CD4-positive, alpha-beta T cell treated with Interleukin-4 for 1 hour (primary cell): ENCODE measurements at regions not wholly inside any gene's neighbourhood (a gene's known extent, or its start where the extent isn't known, plus 50 kb on each side); places are given as distances from the start of the nearest gene placed in this dataset.

Experiments
- DNase-seq, 2 donors: peaks; one replicate each; pipeline ENCODE4 v3.0.0-alpha.2; 2020 to 2022

GRCh38 chr6:92589996-92590395, 829.4 kb downstream of the EPHA7 start:
- no peak for DNase-seq

- DNase-seq: no peak
Measured at GRCh38 chr6:92588148-92588547, 831.2 kb downstream of the EPHA7 start.

GRCh38 chr6:92587525-92587924, 831.8 kb downstream of the EPHA7 start:
- no peak for DNase-seq

- DNase-seq: no peak
Measured at GRCh38 chr6:92586236-92586977, 833.0 kb downstream of the EPHA7 start.

GRCh38 chr6:92582211-92582610, 837.1 kb downstream of the EPHA7 start:
- no peak for DNase-seq

- DNase-seq: no peak
Measured at GRCh38 chr6:92577077-92577719, 842.2 kb downstream of the EPHA7 start.

GRCh38 chr6:92568541-92568940, 850.8 kb downstream of the EPHA7 start:
- DNase-seq: no peak

- no peak for DNase-seq
Measured at GRCh38 chr6:92566632-92567031, 852.7 kb downstream of the EPHA7 start.

- no peak for DNase-seq
Measured at GRCh38 chr6:92564376-92564775, 855.0 kb downstream of the EPHA7 start.

- DNase-seq: no peak
Measured at GRCh38 chr6:92559611-92560010, 859.7 kb downstream of the EPHA7 start.

GRCh38 chr6:92559003-92559402, 860.4 kb downstream of the EPHA7 start:
- no peak for DNase-seq

GRCh38 chr6:92550501-92550900, 868.9 kb downstream of the EPHA7 start:
- DNase-seq: no peak

GRCh38 chr6:92545861-92546260, 873.5 kb downstream of the EPHA7 start:
- DNase-seq: no peak

- DNase-seq: no peak
Measured at GRCh38 chr6:92541448-92542060, 877.8 kb downstream of the EPHA7 start.

GRCh38 chr6:92538926-92539325, 880.4 kb downstream of the EPHA7 start:
- DNase-seq: no peak

- DNase-seq: no peak
Measured at GRCh38 chr6:92538275-92538674, 881.1 kb downstream of the EPHA7 start.

- DNase-seq: no peak
Measured at GRCh38 chr6:92534109-92534508, 885.2 kb downstream of the EPHA7 start.

GRCh38 chr6:92522589-92522988, 896.8 kb downstream of the EPHA7 start:
- no peak for DNase-seq

GRCh38 chr6:92521553-92521952, 897.8 kb downstream of the EPHA7 start:
- no peak for DNase-seq

GRCh38 chr6:92510137-92510536, 909.2 kb downstream of the EPHA7 start:
- DNase-seq: no peak

- no peak for DNase-seq
Measured at GRCh38 chr6:92507552-92507951, 911.8 kb downstream of the EPHA7 start.

GRCh38 chr6:92504509-92504908, 914.9 kb downstream of the EPHA7 start:
- no peak for DNase-seq

- no peak for DNase-seq
Measured at GRCh38 chr6:92497281-92497680, 922.1 kb downstream of the EPHA7 start.

- DNase-seq: no peak
Measured at GRCh38 chr6:92496527-92496926, 922.8 kb downstream of the EPHA7 start.
